HFFc6 (cell line): ENCODE measurements at regions not wholly inside any gene's neighbourhood (a gene's known extent, or its start where the extent isn't known, plus 50 kb on each side); places are given as distances from the start of the nearest gene placed in this dataset.

Experiments used
- DNase-seq: peaks from one replicate; pipeline ENCODE4 v3.0.0-alpha.2; 2018
- H3K27ac Mint-ChIP-seq: 2 replicates; pipeline ENCODE4 v1.8.0; 2020; ENCODE audit warnings: mild to moderate bottlenecking, mixed read lengths
- H3K27me3 Mint-ChIP-seq: 2 replicates; pipeline ENCODE4 v1.8.0; 2021; ENCODE audit warnings: mild to moderate bottlenecking, moderate library complexity, mixed read lengths; ENCODE audit not compliant: insufficient read depth
- H3K36me3 Mint-ChIP-seq: 2 replicates; pipeline ENCODE4 v1.8.0; 2021; ENCODE audit warnings: low read depth, mixed read lengths
- H3K4me1 Mint-ChIP-seq: 2 replicates; pipeline ENCODE4 v1.8.0; 2020; ENCODE audit warnings: low read depth, mixed read lengths
- H3K4me3 Mint-ChIP-seq: 2 replicates; pipeline ENCODE4 v1.8.0; 2020; ENCODE audit warnings: mild to moderate bottlenecking, moderate library complexity, mixed read lengths
- H3K9me3 Mint-ChIP-seq: 2 replicates; pipeline ENCODE4 v1.8.0; 2020; ENCODE audit warnings: mild to moderate bottlenecking, mixed read lengths
- TF ChIP-seq, protein P1 (sequence below): fragments of 200-600 bp; sonication (generic); IDR thresholded peaks from 2 replicates; pipeline ENCODE4 v1.5.0; 2021; ENCODE audit warnings: antibody characterized with exemption, mild to moderate bottlenecking

DNA sequence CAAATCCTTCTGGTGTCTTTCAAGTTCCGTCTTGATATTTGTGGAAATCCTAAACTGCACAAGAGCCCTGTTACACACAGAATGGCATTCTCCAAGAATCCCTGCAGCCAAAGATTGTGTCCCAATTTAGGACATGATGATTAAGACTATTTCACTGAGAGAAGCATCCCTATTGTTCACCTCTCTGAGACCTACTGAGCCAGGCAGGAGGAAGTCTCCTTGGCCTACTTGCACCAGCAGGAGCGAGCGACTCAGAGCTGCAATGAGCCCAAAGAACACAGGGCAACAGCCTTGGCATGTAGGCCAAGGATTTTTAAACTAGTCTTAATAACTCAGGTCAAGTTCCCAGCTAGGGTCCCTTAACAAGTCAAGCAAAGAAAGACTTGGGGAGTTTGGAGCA, 79.4 kb upstream of the RUNX1 start:
- H3K9me3 Mint-ChIP-seq = peaks cover 18% of the 10 kb centered on the region
- TF ChIP-seq, protein P1, sequence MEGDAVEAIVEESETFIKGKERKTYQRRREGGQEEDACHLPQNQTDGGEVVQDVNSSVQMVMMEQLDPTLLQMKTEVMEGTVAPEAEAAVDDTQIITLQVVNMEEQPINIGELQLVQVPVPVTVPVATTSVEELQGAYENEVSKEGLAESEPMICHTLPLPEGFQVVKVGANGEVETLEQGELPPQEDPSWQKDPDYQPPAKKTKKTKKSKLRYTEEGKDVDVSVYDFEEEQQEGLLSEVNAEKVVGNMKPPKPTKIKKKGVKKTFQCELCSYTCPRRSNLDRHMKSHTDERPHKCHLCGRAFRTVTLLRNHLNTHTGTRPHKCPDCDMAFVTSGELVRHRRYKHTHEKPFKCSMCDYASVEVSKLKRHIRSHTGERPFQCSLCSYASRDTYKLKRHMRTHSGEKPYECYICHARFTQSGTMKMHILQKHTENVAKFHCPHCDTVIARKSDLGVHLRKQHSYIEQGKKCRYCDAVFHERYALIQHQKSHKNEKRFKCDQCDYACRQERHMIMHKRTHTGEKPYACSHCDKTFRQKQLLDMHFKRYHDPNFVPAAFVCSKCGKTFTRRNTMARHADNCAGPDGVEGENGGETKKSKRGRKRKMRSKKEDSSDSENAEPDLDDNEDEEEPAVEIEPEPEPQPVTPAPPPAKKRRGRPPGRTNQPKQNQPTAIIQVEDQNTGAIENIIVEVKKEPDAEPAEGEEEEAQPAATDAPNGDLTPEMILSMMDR = no peak
- H3K36me3 Mint-ChIP-seq = peaks cover 29% of the 10 kb centered on the region
- H3K27me3 Mint-ChIP-seq = no peaks in the 10 kb centered on the region; the same call in 1 of the 2 replicates
- H3K4me1 Mint-ChIP-seq = peaks cover 14% of the 10 kb centered on the region
- H3K27ac Mint-ChIP-seq = no peak overlapping the region
- no peak overlapping the region for H3K4me3 Mint-ChIP-seq
- no peak for DNase-seq

DNA sequence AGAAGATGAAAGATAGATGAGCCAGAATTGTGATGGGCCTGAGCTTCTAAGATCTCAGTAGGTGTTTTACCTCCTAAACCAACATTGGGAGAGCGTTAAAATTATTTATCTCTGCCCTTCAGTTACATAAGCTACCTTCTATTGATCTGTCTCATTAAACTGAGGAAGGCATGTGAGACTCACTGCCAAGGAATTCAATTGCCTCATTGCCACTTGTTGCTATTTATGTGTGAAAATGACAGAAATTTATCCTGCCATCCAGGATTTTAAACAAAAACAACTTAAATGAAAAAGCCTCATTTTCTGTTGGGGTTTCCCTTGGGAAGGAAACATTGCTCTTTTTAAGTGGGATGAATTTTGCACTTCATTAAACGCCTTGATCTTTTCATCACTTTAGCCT, 78.7 kb upstream of the RUNX1 start:
- H3K36me3 Mint-ChIP-seq = peaks cover 30% of the 10 kb centered on the region
- H3K4me3 Mint-ChIP-seq = no peak overlapping the region
- H3K4me1 Mint-ChIP-seq = peaks cover 12% of the 10 kb centered on the region
- H3K27me3 Mint-ChIP-seq = no peaks in the 10 kb centered on the region; the same call in 1 of the 2 replicates
- TF ChIP-seq, protein P1 = no peak
- no peak overlapping the region; the same call in 1 of the 2 replicates for H3K27ac Mint-ChIP-seq
- DNase-seq = no peak
- peaks cover 18% of the 10 kb centered on the region for H3K9me3 Mint-ChIP-seq

DNA sequence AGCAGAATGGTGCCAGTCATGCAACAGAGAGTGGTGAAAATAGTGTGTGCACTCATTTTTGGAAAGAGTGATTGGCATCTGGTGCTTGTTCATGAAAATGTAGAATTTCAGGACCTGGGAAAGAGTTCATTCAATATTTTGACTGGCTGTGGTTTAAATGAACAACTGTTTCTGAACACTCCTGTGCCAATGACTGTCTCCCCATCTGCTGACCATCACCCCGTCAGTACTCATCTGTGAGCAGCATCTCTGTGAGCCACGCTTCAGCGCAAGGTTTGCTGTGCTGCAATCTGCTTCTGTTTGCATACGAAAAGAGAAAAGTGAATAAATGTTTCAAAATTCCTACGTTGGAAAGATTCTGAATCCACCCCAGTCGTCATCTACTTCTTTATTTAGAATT, 77.9 kb upstream of the RUNX1 start:
- peaks cover 30% of the 10 kb centered on the region for H3K36me3 Mint-ChIP-seq
- no peak overlapping the region for H3K4me3 Mint-ChIP-seq
- TF ChIP-seq, protein P1 = no peak
- H3K27ac Mint-ChIP-seq = no peak overlapping the region
- DNase-seq = no peak
- H3K27me3 Mint-ChIP-seq = no peaks in the 10 kb centered on the region; the same call in 1 of the 2 replicates
- H3K9me3 Mint-ChIP-seq = peaks cover 18% of the 10 kb centered on the region
- peaks cover 12% of the 10 kb centered on the region for H3K4me1 Mint-ChIP-seq

DNA sequence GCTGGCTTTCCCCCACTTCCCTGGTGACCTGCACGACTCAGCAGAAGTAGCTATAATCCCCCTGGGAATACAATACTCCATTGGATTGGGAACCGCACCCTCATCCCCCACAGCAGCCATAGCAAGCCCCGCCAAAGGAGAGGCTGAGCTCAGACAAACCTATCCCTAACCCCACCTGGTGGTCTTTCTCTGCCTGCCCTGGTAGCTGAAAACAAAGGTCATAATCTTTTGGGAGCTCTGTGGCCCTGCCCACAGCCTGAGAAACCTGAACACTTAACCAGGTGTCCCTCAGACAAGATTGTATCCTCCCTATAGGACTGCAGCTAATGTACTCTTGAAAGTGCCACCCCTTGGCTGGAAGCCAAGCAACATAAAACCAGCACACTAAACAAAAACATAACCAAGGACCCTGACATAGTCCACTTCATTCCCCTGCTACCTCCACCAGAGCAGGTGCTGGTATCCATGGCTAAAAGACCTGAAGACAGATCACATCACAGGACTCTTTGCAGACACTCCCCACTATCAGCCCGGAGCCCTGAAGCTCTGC, 71.6 kb upstream of the RUNX1 start:
- Mint-ChIP-seq H3K36me3 (peaks cover 17% of the 10 kb centered on the region), H3K4me1 (no peaks in the 10 kb centered on the region), H3K9me3 (peaks cover 9% of the 10 kb centered on the region; the same call in 1 of the 2 replicates), H3K4me3 (no peak overlapping the region), H3K27me3 (no peaks in the 10 kb centered on the region), H3K27ac (no peak overlapping the region)
- TF ChIP-seq, protein P1 = no peak
- DNase-seq = no peak

DNA sequence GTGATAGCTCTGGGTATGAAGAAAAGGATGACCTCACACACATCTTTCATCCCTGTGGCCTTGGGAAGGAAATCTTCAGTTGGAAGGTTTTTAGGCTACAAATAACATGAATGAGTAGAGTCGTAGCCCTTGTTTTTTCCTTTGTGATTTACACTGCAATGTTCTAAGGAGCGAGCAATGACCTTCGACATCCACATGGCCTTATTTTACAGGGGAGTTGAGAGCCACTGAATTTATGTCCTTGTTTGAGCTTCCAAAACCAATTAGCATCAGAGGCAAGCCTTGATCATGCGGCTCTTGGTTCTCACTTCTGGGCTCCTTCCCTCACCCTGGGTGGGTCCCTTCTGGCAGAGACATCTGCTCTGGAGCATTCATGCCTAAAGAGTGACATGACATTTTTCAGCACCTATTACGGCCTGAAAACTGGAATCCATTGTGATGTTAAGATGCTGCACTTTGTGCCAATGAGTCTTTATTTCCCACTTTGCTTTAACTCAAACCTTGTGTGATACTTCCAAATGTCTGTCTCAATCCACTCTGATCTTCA, 70.5 kb upstream of the RUNX1 start:
- Mint-ChIP-seq H3K27ac (no peak overlapping the region), H3K36me3 (peaks cover 11% of the 10 kb centered on the region), H3K9me3 (no peaks in the 10 kb centered on the region), H3K4me1 (no peaks in the 10 kb centered on the region), H3K27me3 (peaks cover 2% of the 10 kb centered on the region; the same call in 1 of the 2 replicates), H3K4me3 (no peak overlapping the region)
- no peak for DNase-seq
- TF ChIP-seq, protein P1 = no peak
